ENCODE measurements at regions not wholly inside any gene's neighbourhood (a gene's known extent, or its start where the extent isn't known, plus 50 kb on each side); places are given as distances from the start of the nearest gene placed in this dataset.

GRCh38 chr3:74866357-74867030, 252.0 kb upstream of the CNTN3 start:
- TF ChIP-seq CTCF (IDR thresholded peaks at IDR 0.05; ENCODE audit: insufficient read depth, low read depth, low read length), result no peak
- no peak for TF ChIP-seq EZH2 (IDR thresholded peaks at IDR 0.05; ENCODE audit: insufficient read depth, low read length)

Measured in astrocyte (in vitro differentiated cells and primary cell).